LNCaP clone FGC (cell line): ENCODE measurements at regions not wholly inside any gene's neighbourhood (a gene's known extent, or its start where the extent isn't known, plus 50 kb on each side); places are given as distances from the start of the nearest gene placed in this dataset.

ENCODE experiments used
- DNase-seq: peaks from one replicate; pipeline ENCODE4 v3.0.0-alpha.2; 2011; ENCODE audit warnings: low read depth
- H3K4me3 ChIP-seq: 2 replicates; pipeline ENCODE4 v1.5.1; 2011; ENCODE audit warnings: mild to moderate bottlenecking, low read depth, low read length, control low read depth
- CTCF ChIP-seq: IDR thresholded peaks from 2 replicates; pipeline ENCODE4 v1.5.1; 2012; ENCODE audit warnings: mild to moderate bottlenecking; ENCODE audit not compliant: control insufficient read depth, insufficient read depth; ENCODE audit errors: extremely low read depth

DNA sequence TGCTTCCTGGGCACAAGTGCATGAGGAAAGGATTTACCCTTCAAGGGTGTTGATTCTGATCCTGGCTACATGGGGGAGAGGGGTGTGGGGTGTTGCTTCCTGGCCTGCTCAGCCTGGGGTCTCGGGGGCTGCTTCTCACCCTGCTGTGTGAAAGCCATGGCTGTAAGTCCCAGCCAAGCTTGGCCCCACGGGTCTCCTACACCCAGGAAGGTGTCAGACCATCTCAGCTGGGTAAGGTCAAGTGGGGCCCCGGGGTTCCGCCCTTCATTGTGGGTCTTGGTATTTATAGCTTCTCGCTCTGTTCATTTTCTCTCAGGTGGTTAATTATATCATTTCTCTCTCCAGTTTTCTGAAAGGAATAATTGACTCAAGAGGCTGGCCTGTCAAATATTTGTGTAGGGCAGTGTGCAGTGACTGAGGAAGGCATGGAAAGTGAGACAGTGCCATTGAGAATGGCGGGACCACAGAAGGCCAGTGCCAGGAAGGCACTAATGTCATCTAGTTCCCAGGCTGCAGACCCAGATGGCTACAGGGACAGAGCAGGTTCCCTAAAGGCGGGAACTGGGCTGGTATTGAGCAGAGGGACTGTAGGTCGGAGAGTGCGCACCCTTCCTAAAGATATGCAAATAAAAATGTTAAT is 126.0 kb downstream of the FOXD1 start:
- no peak for DNase-seq
- H3K4me3 ChIP-seq: no peak overlapping the region
- no peak for TF ChIP-seq CTCF

DNA sequence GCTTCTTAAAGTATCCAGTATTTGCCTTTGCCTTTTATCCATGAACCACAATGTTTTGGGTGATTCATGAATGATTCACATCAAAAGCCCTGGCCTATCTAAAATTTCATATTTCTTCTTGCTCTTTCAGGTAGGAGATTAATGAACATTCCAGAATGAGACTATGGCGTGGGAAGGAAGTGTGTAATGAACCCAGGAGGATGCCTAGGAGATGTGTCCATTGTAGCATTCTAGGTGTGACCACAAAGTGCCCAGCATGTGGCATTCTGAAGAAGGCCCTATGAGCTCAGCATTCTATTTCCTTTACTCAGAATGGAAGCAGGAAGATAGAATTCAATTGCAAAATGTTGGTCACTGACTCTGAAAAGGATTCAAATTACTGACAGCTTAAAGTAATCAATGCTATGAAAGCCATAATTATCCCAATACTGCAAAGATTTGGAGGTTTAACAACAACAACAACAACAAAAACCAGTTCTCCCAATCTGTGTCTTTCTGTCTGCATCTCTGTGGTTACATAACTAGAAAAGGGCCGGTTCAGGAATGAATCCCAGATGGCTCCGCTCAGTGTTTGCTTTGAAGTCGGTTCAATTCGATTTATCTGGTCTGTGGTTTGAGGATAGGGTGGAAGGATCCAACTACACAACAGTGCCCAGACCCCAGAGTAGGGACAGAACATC is 126.7 kb downstream of the FOXD1 start:
- H3K4me3 ChIP-seq: no peak overlapping the region
- no peak for DNase-seq
- no peak for TF ChIP-seq CTCF

GRCh38 chr5:73319036-73319435 is 129.5 kb downstream of the FOXD1 start:
- TF ChIP-seq CTCF: no peak
- no peak overlapping the region for H3K4me3 ChIP-seq
- no peak for DNase-seq

GRCh38 chr5:73318308-73318719 is 130.3 kb downstream of the FOXD1 start:
- H3K4me3 ChIP-seq: no peak overlapping the region
- TF ChIP-seq CTCF: no peak
- no peak for DNase-seq

GRCh38 chr5:73317523-73317922 is 131.1 kb downstream of the FOXD1 start:
- no peak overlapping the region for H3K4me3 ChIP-seq
- no peak for TF ChIP-seq CTCF
- DNase-seq: no peak

GRCh38 chr5:73314395-73315257 is 134.0 kb downstream of the FOXD1 start:
- TF ChIP-seq CTCF: no peak
- H3K4me3 ChIP-seq: no peak overlapping the region
- no peak for DNase-seq
